SK-N-SH (cell line): ENCODE measurements at regions not wholly inside any gene's neighbourhood (a gene's known extent, or its start where the extent isn't known, plus 50 kb on each side); places are given as distances from the start of the nearest gene placed in this dataset.
"Not testable (repeated sequence)": the region's sequence is repeated elsewhere in the genome, so short reads cannot be mapped to it uniquely, and the experiment has no call there.

Experiments
- CTCF ChIA-PET: fragments of 300-600, 350-600 bp; formaldehyde crosslinking; extraction: SDS; loops from one replicate; lab custom pipeline; 2021; lab: Yijun Ruan, JAX
- POLR2A ChIA-PET: fragments of 350-600 bp; sonication (Branson Sonifier 250); formaldehyde crosslinking; extraction: SDS; loops from one replicate; lab custom pipeline; 2020; ENCODE audit warnings: antibody characterized with exemption, inconsistent platforms; lab: Yijun Ruan, JAX
- DNase-seq: peaks from one replicate; pipeline ENCODE4 v3.0.0; 2012
- H2AFZ ChIP-seq: fragments of 200-600 bp; sonication (generic); 2 replicates; pipeline ENCODE4 v1.8.1; 2016; ENCODE audit warnings: antibody characterized with exemption, mild to moderate bottlenecking, low read depth
- H3F3A ChIP-seq: fragments of 200-600 bp; sonication (generic); replicated peaks from 2 replicates; pipeline ENCODE3; 2016; ENCODE audit warnings: antibody characterized with exemption, mild to moderate bottlenecking; ENCODE audit not compliant: insufficient read depth
- H3K27ac ChIP-seq, 2 experiments: fragments of 200-500 bp in 1 of 2; fragments of 200-600 bp in 1 of 2; sonication (Bioruptor generic) in 1 of 2; sonication (generic), shearing (Covaris generic) in 1 of 2; 2 replicates each; pipeline versions ENCODE4 v1.5.1 to v1.6.1; 2014 to 2016; ENCODE audit warnings: low read depth in 2 of 2, inconsistent platforms in 1 of 2, low read length in 1 of 2, mild to moderate bottlenecking in 1 of 2, mixed read lengths in 1 of 2
- H3K27me3 ChIP-seq: fragments of 200-600 bp; sonication (generic), shearing (Covaris generic); 2 replicates; pipeline ENCODE4 v1.6.1; 2016; ENCODE audit warnings: mixed run types; ENCODE audit not compliant: insufficient read depth
- H3K36me3 ChIP-seq, 2 experiments: fragments of 200-500 bp in 1 of 2; fragments of 200-600 bp in 1 of 2; sonication (Bioruptor generic) in 1 of 2; sonication (generic) in 1 of 2; replicated peaks in 1 of 2; 2 replicates each; pipeline versions ENCODE3 to v1.5.1; 2014 to 2016; ENCODE audit warnings: low read length in 1 of 2, mild to moderate bottlenecking in 1 of 2; ENCODE audit not compliant: insufficient read depth in 2 of 2, control insufficient read depth in 1 of 2
- H3K4me1 ChIP-seq, 2 experiments: fragments of 200-500 bp in 1 of 2; fragments of 200-600 bp in 1 of 2; sonication (Bioruptor generic) in 1 of 2; sonication (generic), shearing (Covaris generic) in 1 of 2; 2 replicates each; pipeline versions ENCODE4 v1.5.1 to v1.6.1; 2014 to 2016; ENCODE audit warnings: low read depth in 1 of 2, low read length in 1 of 2, mixed run types in 1 of 2; ENCODE audit not compliant: insufficient read depth in 2 of 2, control insufficient read depth in 1 of 2
- H3K4me2 ChIP-seq: fragments of 200-600 bp; sonication (generic), shearing (Covaris generic); 2 replicates; pipeline ENCODE4 v1.6.1; 2017; ENCODE audit warnings: mixed run types
- H3K4me3 ChIP-seq, 2 experiments: fragments of 200-500 bp in 1 of 2; fragments of 200-600 bp in 1 of 2; sonication (Bioruptor generic) in 1 of 2; sonication (generic), shearing (Covaris generic) in 1 of 2; 2 replicates each; pipeline versions ENCODE4 v1.5.1 to v1.8.1; 2014 to 2016; ENCODE audit warnings: low read depth in 2 of 2, inconsistent platforms in 1 of 2, low read length in 1 of 2, mild to moderate bottlenecking in 1 of 2, mixed read lengths in 1 of 2, moderate library complexity in 1 of 2
- H3K79me2 ChIP-seq: fragments of 200-600 bp; sonication (generic); 2 replicates; pipeline ENCODE4 v1.8.1; 2017; ENCODE audit warnings: mild to moderate bottlenecking; ENCODE audit not compliant: insufficient read depth
- H3K9ac ChIP-seq: fragments of 200-600 bp; sonication (generic); 2 replicates; pipeline ENCODE4 v1.6.1; 2017; ENCODE audit warnings: mixed run types
- H3K9me2 ChIP-seq: fragments of 200-600 bp; sonication (generic); 2 replicates; pipeline ENCODE4 v1.6.1; 2017; ENCODE audit warnings: mixed run types
- H3K9me3 ChIP-seq: fragments of 200-600 bp; sonication (generic); 2 replicates; pipeline ENCODE4 v1.6.1; 2017; ENCODE audit warnings: mixed run types, mild to moderate bottlenecking, moderate library complexity
- H4K20me1 ChIP-seq: fragments of 200-600 bp; sonication (generic); 2 replicates; pipeline ENCODE4 v1.6.1; 2017; ENCODE audit warnings: mild to moderate bottlenecking, mixed run types; ENCODE audit not compliant: insufficient read depth
- EP300 ChIP-seq, 2 experiments: IDR thresholded peaks; 2 replicates each; pipeline versions ENCODE4 v1.4.0 to v1.6.1; 2012; ENCODE audit warnings: borderline replicate concordance in 1 of 2, low read depth in 1 of 2, low read length in 1 of 2
- FOSL2 ChIP-seq: IDR thresholded peaks from 2 replicates; pipeline ENCODE4 v1.4.0; 2012; ENCODE audit warnings: low read depth, mild to moderate bottlenecking, moderate library complexity, borderline replicate concordance
- GATA2 ChIP-seq: sonication (generic); formaldehyde crosslinking; IDR thresholded peaks from 2 replicates; pipeline ENCODE4 v1.5.0; 2020; ENCODE audit warnings: mild to moderate bottlenecking, missing genetic modification reagents
- NFIC ChIP-seq: IDR thresholded peaks from 2 replicates; pipeline ENCODE4 v1.4.0; 2012; ENCODE audit warnings: borderline replicate concordance
- RFX5 ChIP-seq: IDR thresholded peaks from 2 replicates; pipeline ENCODE4 v1.6.1; 2012; ENCODE audit warnings: mild to moderate bottlenecking, improper control_type of control experiment, low read length
- WGBS: methylation state at CpG from one replicate; pipeline ENCODE4 v1.1.6; 2017; ENCODE audit warnings: low lambda C conversion rate; 5-methylcytosine and 5-hydroxymethylcytosine counted together

- no peaks in the 10 kb centered on the region for H3K36me3 ChIP-seq
- no peak overlapping the region for H3K27ac ChIP-seq
- no peaks in the 10 kb centered on the region for H3K79me2 ChIP-seq
- ChIA-PET CTCF (interaction anchor here (0.8 to 1.6 kb wide), 4 partner anchors 9 to 218 kb away, joined by 3 to 4 read pairs (median 4); no protein-coding TSS in a partner anchor), POLR2A (interaction anchor here (0.6 kb wide), 1 partner anchor 62 kb away, joined by 4 read pairs; no protein-coding TSS in a partner anchor)
- H3F3A ChIP-seq, result no peaks in the 10 kb centered on the region
- H4K20me1 ChIP-seq, result no peaks in the 10 kb centered on the region
- H3K9me3 ChIP-seq, result no peaks in the 10 kb centered on the region
- H3K4me1 ChIP-seq, result peaks cover 0 to 6% of the 10 kb centered on the region in 2 experiments; a peak in 2 of 4 replicates
- no peak overlapping the region for H3K9ac ChIP-seq
- no peak for TF ChIP-seq NFIC
- TF ChIP-seq EP300 (IDR thresholded peaks at IDR 0.05; ENCODE audit: borderline replicate concordance in 1 of 2, low read depth in 1 of 2, low read length in 1 of 2), result no peak
- no peak for TF ChIP-seq FOSL2
- TF ChIP-seq GATA2 (CRISPR knock-in tag), result no peak
- 0 out of 2 replicates have a peak, but pooled peaks cover 4% of the 10 kb centered on the region for H3K27me3 ChIP-seq
- H2AFZ ChIP-seq, result no peak overlapping the region
- H3K9me2 ChIP-seq, result no peaks in the 10 kb centered on the region
- H3K4me2 ChIP-seq, result no peak overlapping the region
- H3K4me3 ChIP-seq, result no peak overlapping the region
- 87% methylated on average over 11 of the region's 14 CpGs for WGBS
- no peak for DNase-seq
Measured at GRCh38 chr17:36846410-36847292, 90.6 kb upstream of the LHX1 start.

GRCh38 chr17:36848008-36848902 lies 89.0 kb upstream of the LHX1 start:
- no peak for DNase-seq
- CTCF ChIA-PET, result no interaction called here

GRCh38 chr17:36849020-36849419 lies 88.3 kb upstream of the LHX1 start:
- not testable (repeated sequence) for H3F3A ChIP-seq

More at GRCh38 chr17:36848008-36848902, 89.0 kb upstream of the LHX1 start:
- no peak overlapping the region for H3K27ac ChIP-seq
- H3K27me3 ChIP-seq, result no peaks in the 10 kb centered on the region
- H3F3A ChIP-seq, result peaks cover 3% of the 10 kb centered on the region
- no peaks in the 10 kb centered on the region for H3K9me2 ChIP-seq
- H3K4me2 ChIP-seq, result no peak overlapping the region
- TF ChIP-seq RFX5, result no peak
- H3K79me2 ChIP-seq, result no peaks in the 10 kb centered on the region
- no peaks in the 10 kb centered on the region for H3K9me3 ChIP-seq
- H4K20me1 ChIP-seq, result no peaks in the 10 kb centered on the region
- POLR2A ChIA-PET, result interaction anchor here (0.6 kb wide), 1 partner anchor 318 kb away, joined by 3 read pairs; no protein-coding TSS in a partner anchor
- H2AFZ ChIP-seq, result no peak overlapping the region
- no peak overlapping the region for H3K9ac ChIP-seq
- WGBS, result 96% methylated on average over 7 of the region's 10 CpGs
- H3K4me1 ChIP-seq, result peaks cover 0 to 6% of the 10 kb centered on the region in 2 experiments; a peak in 2 of 4 replicates
- no peaks in the 10 kb centered on the region for H3K36me3 ChIP-seq
- H3K4me3 ChIP-seq, result no peak overlapping the region

More at GRCh38 chr17:36849020-36849419, 88.3 kb upstream of the LHX1 start:
- H4K20me1 ChIP-seq, H3K9me2 ChIP-seq, H2AFZ ChIP-seq, H3K79me2 ChIP-seq, H3K27me3 ChIP-seq, DNase-seq, H3K9me3 ChIP-seq, H3K4me1 ChIP-seq, H3K9ac ChIP-seq, POLR2A ChIA-PET, H3K27ac ChIP-seq, CTCF ChIA-PET, H3K36me3 ChIP-seq, H3K4me2 ChIP-seq, H3K4me3 ChIP-seq: not testable (repeated sequence)
- WGBS, result 94% methylated on average over 9 of the region's 9 CpGs
